H1 (cell line): ENCODE measurements at regions not wholly inside any gene's neighbourhood (a gene's known extent, or its start where the extent isn't known, plus 50 kb on each side); places are given as distances from the start of the nearest gene placed in this dataset.

ENCODE experiments used
- BACH1 ChIP-seq: IDR thresholded peaks from 2 replicates; pipeline ENCODE4 v1.6.1; 2012; ENCODE audit warnings: low read length, improper control_type of control experiment
- BCL11A ChIP-seq, 2 experiments: IDR thresholded peaks; one replicate each; pipeline ENCODE4 v1.6.1; 2011; ENCODE audit warnings: low read depth in 2 of 2, low read length in 2 of 2, mild to moderate bottlenecking in 2 of 2
- SIX5 ChIP-seq: IDR thresholded peaks from 2 replicates; pipeline ENCODE4 v1.6.1; 2011; ENCODE audit warnings: mild to moderate bottlenecking, low read depth, low read length

- TF ChIP-seq BCL11A (IDR thresholded peaks at IDR 0.05; ENCODE audit: low read depth in 2 of 2, low read length in 2 of 2) (no peak), BACH1 (no peak), SIX5 (no peak)
Observed at GRCh38 chr2:7571701-7572100, 654.5 kb downstream of the RNF144A start (continued).
